NCI-H748 (cell line): ENCODE measurements at regions not wholly inside any gene's neighbourhood (a gene's known extent, or its start where the extent isn't known, plus 50 kb on each side); places are given as distances from the start of the nearest gene placed in this dataset.
"Not testable (repeated sequence)": the region's sequence is repeated elsewhere in the genome, so short reads cannot be mapped to it uniquely, and the experiment has no call there.

Source experiments
- DNase-seq: peaks from one replicate; lab custom pipeline; 2025; ENCODE audit not compliant: unreplicated experiment; lab: John Stamatoyannopoulos, UW

- no peak for DNase-seq
Observed at GRCh38 chr18:75691483-75691882, 264.0 kb upstream of the SMIM21 start.

DNA sequence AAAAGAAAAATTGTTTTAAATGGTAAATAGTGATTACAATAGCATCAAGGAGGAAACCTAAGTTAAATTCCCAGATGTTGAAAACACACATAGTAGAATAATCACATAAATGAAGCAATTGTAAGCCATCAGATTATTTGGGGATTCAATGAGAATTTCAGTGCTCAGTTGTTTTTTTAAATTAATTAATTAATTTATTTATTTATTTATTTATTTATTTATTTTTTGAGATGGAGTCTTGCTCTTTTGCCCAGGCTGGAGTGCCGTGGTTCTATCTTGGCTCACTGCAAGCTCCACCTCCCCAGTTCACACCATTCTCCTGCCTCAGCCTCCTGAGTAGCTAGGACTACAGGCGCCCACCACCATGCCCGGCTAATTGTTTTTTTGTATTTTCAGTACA is 262.8 kb upstream of the SMIM21 start:
- not testable (repeated sequence) for DNase-seq

DNA sequence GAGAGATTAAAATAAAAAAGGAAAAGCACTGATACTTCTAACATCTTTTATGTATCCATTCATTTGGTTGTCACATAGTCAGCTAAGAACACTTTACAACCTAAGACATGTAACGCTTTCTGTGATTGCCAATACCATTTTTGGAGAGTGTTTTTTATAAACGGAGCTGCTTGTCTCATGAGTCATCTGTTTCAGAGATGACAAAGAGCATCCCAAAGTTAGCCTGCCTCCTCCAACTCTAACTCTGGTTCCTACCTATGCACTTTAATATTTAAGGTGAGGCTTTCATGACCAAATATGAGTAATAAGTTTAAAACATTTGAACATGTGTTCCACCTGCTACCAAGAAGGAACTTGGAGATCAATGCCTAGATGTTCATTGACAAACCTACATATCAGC is 260.1 kb upstream of the SMIM21 start:
- DNase-seq, result no peak

DNA sequence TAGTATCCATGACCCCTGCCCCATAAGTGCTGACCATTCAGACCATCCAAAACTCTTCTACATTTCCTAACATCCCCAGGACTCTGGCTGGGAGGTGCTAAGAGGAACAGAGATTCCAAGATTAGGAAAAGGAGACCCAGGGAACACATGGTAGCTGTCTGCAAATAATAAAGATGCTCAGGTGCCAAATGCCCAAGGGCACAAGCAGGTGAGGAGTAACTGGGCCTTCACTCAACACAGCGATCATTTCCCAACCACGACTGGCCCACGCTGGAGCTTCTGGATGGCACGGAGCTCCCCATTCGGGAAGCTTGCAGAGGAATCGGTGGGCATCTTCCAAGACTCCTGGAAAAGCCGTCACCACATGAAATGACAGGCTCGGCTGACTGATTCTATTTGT is 255.9 kb upstream of the SMIM21 start:
- no peak for DNase-seq

GRCh38 chr18:75681538-75682115 is 254.1 kb upstream of the SMIM21 start:
- no peak for DNase-seq

- no peak for DNase-seq
Observed at GRCh38 chr18:75679331-75679730, 251.8 kb upstream of the SMIM21 start.

GRCh38 chr18:75678627-75679026 is 251.1 kb upstream of the SMIM21 start:
- DNase-seq, result no peak

DNA sequence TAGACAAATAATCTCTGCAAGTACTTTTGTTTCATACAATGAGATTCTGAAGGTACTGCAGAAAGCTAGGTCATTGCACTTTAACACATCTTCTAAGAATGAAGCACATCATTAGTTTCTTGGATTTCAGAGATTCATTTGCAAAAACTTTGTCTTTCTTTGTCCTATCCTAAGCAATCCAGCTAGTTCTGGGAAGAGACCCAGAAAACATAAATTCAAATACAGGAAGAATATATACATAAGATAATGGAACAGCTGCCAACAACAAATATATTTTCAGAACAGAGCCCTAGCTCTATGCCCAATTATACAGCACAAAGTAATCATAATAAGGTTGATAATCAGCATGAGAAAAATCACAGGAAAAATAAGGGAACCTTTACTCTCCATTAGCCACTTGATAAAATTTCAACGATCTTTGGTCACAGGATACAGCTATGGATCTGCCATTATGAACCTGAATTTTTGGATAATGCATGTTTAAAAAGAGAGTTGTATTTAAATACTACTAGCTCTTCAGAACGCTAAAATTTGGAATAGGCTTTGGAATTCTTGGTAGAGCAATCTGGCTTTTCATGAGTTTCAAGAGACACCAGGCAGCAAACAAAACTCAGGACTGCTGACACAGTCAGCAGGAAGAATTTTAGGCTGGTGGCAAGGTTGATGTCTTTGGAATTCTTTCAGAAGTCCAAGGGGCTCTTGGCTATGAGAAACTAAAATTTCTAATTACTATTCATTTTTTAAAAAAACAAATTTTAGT is 250.4 kb upstream of the SMIM21 start:
- no peak for DNase-seq

DNA sequence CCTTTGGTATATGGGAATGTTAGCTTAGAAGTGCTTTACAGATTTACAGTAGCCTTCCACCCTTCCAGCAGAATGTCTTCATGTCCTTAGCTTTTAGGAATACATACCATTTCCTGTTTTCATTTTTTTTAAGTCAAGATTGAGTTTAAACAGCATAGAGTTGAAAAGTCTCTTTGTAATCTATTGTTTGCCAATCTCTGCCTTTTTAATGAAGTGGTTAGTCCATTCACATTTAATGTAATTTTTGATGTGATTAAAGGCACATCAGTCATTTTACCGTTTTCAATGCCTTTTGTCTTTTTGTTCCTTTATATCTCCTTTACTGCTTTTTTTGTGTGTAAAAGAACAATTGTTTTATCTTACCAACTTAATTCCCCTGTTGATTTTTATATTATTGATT is 233.4 kb upstream of the SMIM21 start:
- DNase-seq, result no peak

GRCh38 chr18:75659535-75660023 is 232.1 kb upstream of the SMIM21 start:
- no peak for DNase-seq

DNA sequence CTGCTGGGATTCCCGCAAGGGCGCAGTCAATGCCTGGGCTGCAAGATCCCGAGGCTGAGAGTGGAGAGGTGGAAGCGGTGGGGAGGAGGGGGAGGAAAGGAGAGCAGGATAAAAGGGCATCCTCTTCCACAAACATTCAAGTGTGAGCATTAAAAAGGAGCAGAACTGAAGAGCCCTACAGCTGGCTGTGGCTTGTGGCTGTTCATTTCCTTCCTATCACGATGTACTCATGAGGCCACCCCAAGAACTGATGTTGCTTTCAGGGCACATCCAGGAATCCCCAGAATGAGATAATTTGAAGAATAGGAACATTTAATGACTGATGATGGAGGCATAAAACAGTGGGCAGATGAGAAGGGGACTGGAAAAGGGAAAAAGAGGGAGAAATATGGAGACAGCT is 230.8 kb upstream of the SMIM21 start:
- DNase-seq, result no peak

- no peak for DNase-seq
Observed at GRCh38 chr18:75656563-75657247, 229.2 kb upstream of the SMIM21 start.

GRCh38 chr18:75656035-75656434 is 228.5 kb upstream of the SMIM21 start:
- no peak for DNase-seq

- no peak for DNase-seq
Observed at GRCh38 chr18:75654851-75655751, 227.6 kb upstream of the SMIM21 start.

GRCh38 chr18:75654386-75654785 is 226.9 kb upstream of the SMIM21 start:
- no peak for DNase-seq

DNA sequence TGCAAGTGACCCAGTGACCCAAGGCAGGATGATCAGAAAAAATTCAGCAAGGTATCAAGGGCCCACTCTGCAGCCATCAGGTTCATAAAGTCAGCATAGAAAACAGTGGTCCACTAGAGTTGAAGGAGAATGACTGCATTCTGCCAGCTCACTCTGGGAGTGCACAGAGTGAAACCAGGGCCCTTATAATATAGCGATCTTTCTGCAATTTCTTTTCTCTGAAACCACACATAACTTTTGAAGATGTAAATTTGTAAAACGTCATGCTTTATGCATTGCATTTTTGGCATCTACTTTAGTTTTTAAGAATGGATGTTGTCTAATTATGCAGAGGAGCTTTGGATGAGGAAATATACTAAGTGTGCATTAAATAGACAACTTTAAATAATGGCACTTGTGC is 225.0 kb upstream of the SMIM21 start:
- DNase-seq, result no peak

DNA sequence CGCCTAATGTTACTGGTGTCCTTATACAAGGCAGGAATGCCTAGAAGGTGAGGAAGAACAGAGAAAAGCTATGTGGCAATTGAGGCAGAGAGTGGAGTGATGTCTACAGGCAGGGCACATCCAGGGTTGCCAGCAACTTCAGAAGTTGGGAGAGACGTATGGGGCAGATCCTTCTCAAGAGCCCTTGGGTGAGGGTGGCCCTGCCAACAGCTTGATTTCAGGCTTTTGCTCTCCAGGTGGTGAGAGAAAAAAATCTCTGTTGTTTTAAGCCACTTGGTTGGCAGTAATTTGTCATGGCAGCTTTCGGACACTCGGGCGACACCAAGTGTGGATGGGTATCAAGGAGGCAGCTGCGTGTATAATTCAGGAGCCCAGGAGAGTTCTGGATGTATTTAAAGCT is 217.4 kb upstream of the SMIM21 start:
- DNase-seq, result no peak

DNA sequence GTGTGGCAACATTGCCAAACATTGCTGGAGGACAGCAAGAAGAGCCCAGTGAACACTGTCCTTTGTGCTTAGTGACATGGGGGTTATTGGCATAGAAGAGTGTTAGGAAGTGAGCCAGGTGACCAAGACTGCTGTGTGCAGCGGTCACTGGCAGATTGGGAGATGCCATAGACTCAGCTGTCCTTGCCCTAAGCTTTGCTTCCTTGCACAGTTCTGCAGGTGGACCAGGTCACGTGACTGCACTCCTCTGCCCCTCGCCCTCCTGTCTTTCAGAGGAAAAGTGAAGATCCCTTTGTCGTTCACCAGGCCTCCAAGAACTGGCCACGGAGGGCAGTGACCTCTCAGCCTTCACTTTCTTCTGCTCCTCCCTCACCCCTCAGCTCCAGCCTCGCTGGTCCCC is 215.6 kb upstream of the SMIM21 start:
- DNase-seq, result no peak

DNA sequence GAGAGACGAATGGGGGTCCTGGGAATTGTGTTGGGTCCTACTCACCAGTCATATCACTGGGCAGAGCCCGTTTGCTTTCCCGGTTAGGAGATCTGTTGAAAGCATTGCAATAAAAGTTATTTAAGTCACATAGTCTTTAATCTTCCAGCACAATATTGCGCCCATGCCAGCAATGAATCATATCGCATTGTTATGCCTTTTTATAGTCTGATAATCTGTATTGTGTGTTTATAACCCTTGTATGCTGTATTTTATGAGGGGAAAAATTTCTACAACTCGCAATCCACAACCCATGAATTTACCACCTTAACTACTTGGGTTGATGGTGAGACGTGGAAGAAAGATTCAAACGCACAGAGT is 211.9 kb upstream of the SMIM21 start:
- no peak for DNase-seq

- DNase-seq, result peak; percentile 66
Observed at GRCh38 chr18:75638776-75639471, 211.4 kb upstream of the SMIM21 start.
